Thyroid gland (tissue), 4 donors: ENCODE measurements at regions not wholly inside any gene's neighbourhood (a gene's known extent, or its start where the extent isn't known, plus 50 kb on each side); places are given as distances from the start of the nearest gene placed in this dataset.

Source experiments
- CTCF ChIP-seq, 6 experiments: fragments of 200-600 bp in 3 of 6; fragments of 450-650 bp in 3 of 6; sonication (generic) in 3 of 6; IDR thresholded peaks; one replicate each; pipeline ENCODE4 v1.5.1; 2016 to 2019; ENCODE audit warnings: antibody characterized with exemption in 6 of 6, mild to moderate bottlenecking in 2 of 6, inconsistent platforms in 1 of 6, moderate library complexity in 1 of 6
- POLR2A ChIP-seq, 2 donors: fragments of 450-650 bp; IDR thresholded peaks; one replicate each; pipeline ENCODE4 v1.6.1; 2017; ENCODE audit warnings: antibody characterized with exemption in 2 of 2, mild to moderate bottlenecking in 2 of 2, moderate library complexity in 1 of 2

- TF ChIP-seq CTCF (IDR thresholded peaks at IDR 0.05), result no peak
- no peak for TF ChIP-seq POLR2A (IDR thresholded peaks at IDR 0.05)
Measured at GRCh38 chr15:36282821-36283220, 296.6 kb upstream of the CDIN1 start.
